Nephron progenitor cell (in vitro differentiated cells): ENCODE measurements at regions not wholly inside any gene's neighbourhood (a gene's known extent, or its start where the extent isn't known, plus 50 kb on each side); places are given as distances from the start of the nearest gene placed in this dataset.

ENCODE experiments used
- DNase-seq: peaks from one replicate; pipeline ENCODE4 v3.0.0; 2021
- H3K27ac Mint-ChIP-seq: 2 replicates; pipeline ENCODE4 v1.8.0; 2021; ENCODE audit warnings: mild to moderate bottlenecking, moderate library complexity, mixed read lengths
- H3K27me3 Mint-ChIP-seq: 2 replicates; pipeline ENCODE4 v1.8.0; 2021; ENCODE audit warnings: mild to moderate bottlenecking, low read depth, mixed read lengths; ENCODE audit not compliant: poor library complexity
- H3K36me3 Mint-ChIP-seq: 2 replicates; pipeline ENCODE4 v1.8.0; 2021; ENCODE audit warnings: low read depth, mixed read lengths
- H3K4me1 Mint-ChIP-seq: 2 replicates; pipeline ENCODE4 v1.8.0; 2021; ENCODE audit warnings: mixed read lengths
- H3K4me3 Mint-ChIP-seq: 2 replicates; pipeline ENCODE4 v1.8.0; 2021; ENCODE audit warnings: mild to moderate bottlenecking, moderate library complexity, mixed read lengths
- H3K9me3 Mint-ChIP-seq: 2 replicates; pipeline ENCODE4 v1.8.0; 2021; ENCODE audit warnings: mild to moderate bottlenecking, moderate library complexity, mixed read lengths
- CTCF ChIP-seq: fragments of 200-600 bp; sonication (generic); IDR thresholded peaks from 2 replicates; pipeline ENCODE4 v1.5.0; 2021; ENCODE audit warnings: antibody characterized with exemption

- no peaks in the 10 kb centered on the region for H3K36me3 Mint-ChIP-seq
- H3K9me3 Mint-ChIP-seq = peaks cover 5% of the 10 kb centered on the region
- no peaks in the 10 kb centered on the region for H3K27me3 Mint-ChIP-seq
- H3K27ac Mint-ChIP-seq = no peak overlapping the region
- no peak overlapping the region for H3K4me3 Mint-ChIP-seq
- no peak for TF ChIP-seq CTCF
- H3K4me1 Mint-ChIP-seq = no peaks in the 10 kb centered on the region
- no peak for DNase-seq
These were observed 445.2 kb downstream of the ELAVL2 start for GRCh38 chr9:23380821-23381220.

- Mint-ChIP-seq H3K4me1 (no peaks in the 10 kb centered on the region), H3K36me3 (no peaks in the 10 kb centered on the region), H3K9me3 (peaks cover 5% of the 10 kb centered on the region), H3K4me3 (no peak overlapping the region), H3K27me3 (no peaks in the 10 kb centered on the region), H3K27ac (no peak overlapping the region)
- TF ChIP-seq CTCF = no peak
- DNase-seq = no peak
These were observed 443.6 kb downstream of the ELAVL2 start for GRCh38 chr9:23382418-23382817.

GRCh38 chr9:23394189-23394588, 431.9 kb downstream of the ELAVL2 start:
- TF ChIP-seq CTCF = no peak
- Mint-ChIP-seq H3K27ac (no peak overlapping the region), H3K9me3 (peaks cover 21% of the 10 kb centered on the region), H3K4me3 (no peak overlapping the region), H3K4me1 (no peaks in the 10 kb centered on the region), H3K27me3 (peaks cover 4% of the 10 kb centered on the region), H3K36me3 (peaks cover 5% of the 10 kb centered on the region)
- DNase-seq = no peak

GRCh38 chr9:23408874-23409273, 417.2 kb downstream of the ELAVL2 start:
- no peaks in the 10 kb centered on the region for H3K9me3 Mint-ChIP-seq
- TF ChIP-seq CTCF = no peak
- no peak overlapping the region for H3K4me3 Mint-ChIP-seq
- no peak for DNase-seq
- H3K36me3 Mint-ChIP-seq = no peaks in the 10 kb centered on the region
- H3K27ac Mint-ChIP-seq = no peak overlapping the region
- H3K4me1 Mint-ChIP-seq = no peaks in the 10 kb centered on the region
- no peaks in the 10 kb centered on the region for H3K27me3 Mint-ChIP-seq

- no peak overlapping the region for H3K4me3 Mint-ChIP-seq
- TF ChIP-seq CTCF = no peak
- no peaks in the 10 kb centered on the region for H3K36me3 Mint-ChIP-seq
- no peaks in the 10 kb centered on the region for H3K4me1 Mint-ChIP-seq
- no peak overlapping the region for H3K27ac Mint-ChIP-seq
- DNase-seq = no peak
- H3K9me3 Mint-ChIP-seq = no peaks in the 10 kb centered on the region
- H3K27me3 Mint-ChIP-seq = no peaks in the 10 kb centered on the region
These were observed 414.0 kb downstream of the ELAVL2 start for GRCh38 chr9:23412046-23412445.

GRCh38 chr9:23412458-23412857, 413.6 kb downstream of the ELAVL2 start:
- Mint-ChIP-seq H3K27ac (no peak overlapping the region), H3K27me3 (no peaks in the 10 kb centered on the region), H3K9me3 (no peaks in the 10 kb centered on the region), H3K36me3 (no peaks in the 10 kb centered on the region), H3K4me3 (no peak overlapping the region), H3K4me1 (no peaks in the 10 kb centered on the region)
- DNase-seq = no peak
- no peak for TF ChIP-seq CTCF
